22Rv1 (cell line): ENCODE measurements at regions not wholly inside any gene's neighbourhood (a gene's known extent, or its start where the extent isn't known, plus 50 kb on each side); places are given as distances from the start of the nearest gene placed in this dataset.

Experiments
- CTCF ChIP-seq: fragments of 450-650 bp; IDR thresholded peaks from 2 replicates; pipeline ENCODE4 v1.5.1; 2017; ENCODE audit warnings: mild to moderate bottlenecking
- ZFX ChIP-seq: fragments of 450-650 bp; IDR thresholded peaks from 2 replicates; pipeline ENCODE4 v1.6.1; 2017; ENCODE audit warnings: antibody characterized with exemption, borderline replicate concordance

- TF ChIP-seq CTCF (no peak), ZFX (no peak)
Measured at GRCh38 chr9:38315085-38315595, 77.4 kb upstream of the ALDH1B1 start.
